ENCODE measurements at regions not wholly inside any gene's neighbourhood (a gene's known extent, or its start where the extent isn't known, plus 50 kb on each side); places are given as distances from the start of the nearest gene placed in this dataset.
A peak's percentile ranks its signal among the peaks of the same experiment; 100 is the strongest.

DNA sequence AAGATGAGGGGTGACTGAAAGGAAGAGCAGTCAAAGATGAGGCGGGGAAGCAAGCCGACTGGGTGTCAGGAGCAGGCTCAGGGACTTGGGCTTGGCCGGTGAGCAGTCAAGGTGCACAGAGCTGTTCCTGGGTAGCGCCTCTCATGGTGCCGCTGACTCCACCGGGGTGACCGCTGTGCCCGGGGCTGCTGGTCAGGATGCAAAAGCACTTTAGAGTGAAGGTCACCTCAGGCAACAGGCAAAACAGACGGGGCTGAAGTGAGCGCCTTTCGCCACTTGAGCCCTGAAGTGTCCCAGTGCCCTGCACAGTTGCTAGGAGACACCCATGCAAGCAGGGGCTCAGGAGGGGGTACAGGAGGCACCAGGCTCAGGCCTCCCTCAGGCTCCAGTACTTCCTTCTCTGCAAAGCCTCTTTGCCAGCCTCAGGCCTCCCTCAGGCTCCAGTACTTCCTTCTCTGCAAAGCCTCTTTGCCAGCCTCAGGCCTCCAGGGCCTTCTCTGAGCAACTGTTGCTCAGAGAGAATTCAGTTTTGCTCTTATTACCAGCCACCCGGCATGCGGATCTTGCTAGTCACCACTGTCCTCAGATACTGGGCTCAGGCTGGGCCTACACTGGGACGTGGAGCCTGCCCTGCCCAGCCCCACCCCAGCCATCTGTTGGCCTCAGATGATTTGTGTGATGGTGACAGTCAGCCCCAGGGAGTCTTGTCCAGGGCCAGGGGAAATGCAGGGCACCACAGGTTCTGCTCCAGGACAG, 99.7 kb upstream of the IRF2BP2 start:
- Histone ChIP-seq H3K36me3 (no peaks in the 10 kb centered on the region), H3K4me3 (no peak overlapping the region), H3K27me3 (no peaks in the 10 kb centered on the region), H3K9me3 (no peaks in the 10 kb centered on the region; the same call in 1 of the 2 replicates)
- DNase-seq: no peak

DNA sequence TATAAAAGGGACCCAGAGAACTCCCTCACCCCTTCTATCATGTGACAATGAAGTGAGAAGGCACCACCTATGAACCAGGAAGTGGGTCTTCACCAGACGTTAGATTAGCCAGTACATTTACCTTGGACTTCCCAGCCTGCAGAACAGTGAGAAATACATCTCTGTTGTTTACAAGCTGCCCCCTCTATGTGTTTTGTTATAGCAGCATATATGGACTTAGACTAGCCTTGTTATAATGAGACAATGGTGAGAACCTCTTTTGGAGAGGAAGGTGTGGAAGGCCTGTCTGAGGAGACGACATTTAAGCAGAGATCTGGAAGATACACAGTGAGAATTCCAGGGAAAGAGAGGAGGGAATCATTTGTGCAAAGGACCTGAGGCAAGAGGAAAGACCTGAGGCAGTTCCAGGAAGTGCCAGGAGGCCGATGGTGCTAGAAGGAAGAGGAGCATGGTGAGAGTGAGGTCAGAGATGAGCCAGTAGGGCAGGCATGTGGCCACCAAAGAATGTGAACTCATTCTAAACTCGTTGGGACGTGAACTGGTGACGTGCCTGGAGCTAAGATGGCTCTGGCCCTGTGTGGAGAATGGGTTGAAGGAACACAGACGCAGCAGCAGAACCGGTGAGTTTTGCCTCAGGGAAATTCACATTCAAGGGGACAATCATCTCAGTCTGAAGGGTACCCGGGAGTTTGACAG, 98.9 kb upstream of the IRF2BP2 start:
- H3K4me3 ChIP-seq: no peak overlapping the region
- no peaks in the 10 kb centered on the region for H3K36me3 ChIP-seq
- no peaks in the 10 kb centered on the region; the same call in 1 of the 2 replicates for H3K9me3 ChIP-seq
- no peaks in the 10 kb centered on the region for H3K27me3 ChIP-seq
- DNase-seq: no peak

DNA sequence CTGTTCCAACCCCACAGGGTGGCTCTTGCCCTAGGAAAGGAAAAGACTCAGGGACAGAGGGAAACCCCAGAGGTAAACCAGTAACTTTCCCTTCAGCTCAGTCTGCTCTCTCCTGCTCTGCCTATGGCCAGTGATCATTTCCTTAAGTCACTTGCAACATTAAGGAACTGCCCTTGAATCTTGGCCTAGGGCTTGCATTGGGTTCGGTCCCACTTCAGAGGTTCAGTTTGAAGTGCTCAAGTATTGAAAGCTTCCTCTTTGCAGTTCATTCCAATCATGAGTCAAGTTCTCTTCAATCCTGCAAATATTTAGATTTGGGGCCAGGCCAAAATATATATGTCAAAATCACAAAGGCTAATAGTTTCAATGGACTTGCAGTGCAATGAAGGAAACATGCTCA, 97.7 kb upstream of the IRF2BP2 start:
- no peak overlapping the region for H3K4me3 ChIP-seq
- H3K9me3 ChIP-seq: no peaks in the 10 kb centered on the region; the same call in 1 of the 2 replicates
- peak; percentile 81 for DNase-seq
- H3K27me3 ChIP-seq: no peaks in the 10 kb centered on the region
- H3K36me3 ChIP-seq: no peaks in the 10 kb centered on the region

DNA sequence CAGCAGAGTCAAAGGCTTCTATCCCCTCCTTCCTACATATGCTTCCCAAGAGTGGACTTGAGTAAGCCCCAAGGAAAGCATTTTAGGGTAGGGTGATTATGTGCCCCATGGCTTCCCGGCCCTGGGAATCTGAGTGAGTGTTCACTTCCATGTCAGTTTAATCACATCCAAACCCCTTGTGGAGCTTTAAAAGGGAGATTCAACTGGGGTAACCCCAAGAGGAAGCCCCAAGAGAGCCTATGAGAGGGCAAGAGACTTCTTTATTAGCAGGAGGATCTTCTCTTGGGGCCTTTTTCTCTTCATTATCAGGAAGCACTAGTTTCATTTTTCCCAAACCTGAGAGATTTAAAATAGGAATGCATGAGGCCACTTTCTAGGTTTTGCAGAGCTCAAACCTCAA, 97.0 kb upstream of the IRF2BP2 start:
- no peak for DNase-seq
- Histone ChIP-seq H3K27me3 (no peaks in the 10 kb centered on the region), H3K4me3 (no peak overlapping the region), H3K9me3 (no peaks in the 10 kb centered on the region; the same call in 1 of the 2 replicates), H3K36me3 (no peaks in the 10 kb centered on the region)

DNA sequence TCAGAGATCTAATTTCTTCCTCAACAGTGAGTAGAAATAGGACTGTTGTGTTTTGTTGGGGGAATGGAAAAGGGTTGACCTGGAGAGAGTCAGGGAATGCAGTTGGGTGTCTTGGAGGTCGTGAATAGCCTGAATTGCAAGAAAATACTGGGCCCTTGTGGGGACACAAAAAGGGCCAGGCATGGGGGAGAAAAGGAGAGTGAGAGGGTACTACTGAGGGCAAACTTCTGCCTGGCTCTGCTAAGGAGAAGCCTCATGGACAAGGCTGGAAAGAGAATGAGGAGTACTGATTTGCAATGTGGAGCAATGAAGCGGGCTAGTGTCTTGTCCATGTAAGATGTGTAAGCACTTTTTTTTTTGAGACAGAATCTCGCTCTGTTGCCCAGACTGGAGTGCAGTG, 96.2 kb upstream of the IRF2BP2 start:
- no peaks in the 10 kb centered on the region for H3K27me3 ChIP-seq
- H3K9me3 ChIP-seq: no peaks in the 10 kb centered on the region; the same call in 1 of the 2 replicates
- H3K36me3 ChIP-seq: no peaks in the 10 kb centered on the region
- no peak for DNase-seq
- no peak overlapping the region for H3K4me3 ChIP-seq

DNA sequence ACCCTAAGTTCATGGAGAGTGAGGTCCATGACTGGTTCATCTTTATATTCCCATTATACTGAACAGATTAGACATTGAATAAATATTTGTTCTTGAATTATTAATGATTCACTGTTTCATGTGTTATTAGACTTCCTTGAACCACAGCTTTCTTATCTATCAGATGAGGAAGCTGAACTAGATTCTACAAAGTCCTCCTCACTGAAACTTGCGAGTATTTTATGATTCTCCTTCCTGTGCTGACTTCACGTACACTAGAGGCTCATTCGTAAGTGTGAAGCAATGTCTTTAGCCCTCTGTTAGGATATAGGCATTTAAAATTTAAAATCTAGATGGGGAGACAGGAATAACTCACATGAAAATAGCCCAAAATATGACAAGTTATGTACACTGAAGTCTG, 95.6 kb upstream of the IRF2BP2 start:
- no peaks in the 10 kb centered on the region for H3K27me3 ChIP-seq
- H3K4me3 ChIP-seq: no peak overlapping the region
- no peaks in the 10 kb centered on the region for H3K36me3 ChIP-seq
- no peaks in the 10 kb centered on the region; the same call in 1 of the 2 replicates for H3K9me3 ChIP-seq
- DNase-seq: no peak

DNA sequence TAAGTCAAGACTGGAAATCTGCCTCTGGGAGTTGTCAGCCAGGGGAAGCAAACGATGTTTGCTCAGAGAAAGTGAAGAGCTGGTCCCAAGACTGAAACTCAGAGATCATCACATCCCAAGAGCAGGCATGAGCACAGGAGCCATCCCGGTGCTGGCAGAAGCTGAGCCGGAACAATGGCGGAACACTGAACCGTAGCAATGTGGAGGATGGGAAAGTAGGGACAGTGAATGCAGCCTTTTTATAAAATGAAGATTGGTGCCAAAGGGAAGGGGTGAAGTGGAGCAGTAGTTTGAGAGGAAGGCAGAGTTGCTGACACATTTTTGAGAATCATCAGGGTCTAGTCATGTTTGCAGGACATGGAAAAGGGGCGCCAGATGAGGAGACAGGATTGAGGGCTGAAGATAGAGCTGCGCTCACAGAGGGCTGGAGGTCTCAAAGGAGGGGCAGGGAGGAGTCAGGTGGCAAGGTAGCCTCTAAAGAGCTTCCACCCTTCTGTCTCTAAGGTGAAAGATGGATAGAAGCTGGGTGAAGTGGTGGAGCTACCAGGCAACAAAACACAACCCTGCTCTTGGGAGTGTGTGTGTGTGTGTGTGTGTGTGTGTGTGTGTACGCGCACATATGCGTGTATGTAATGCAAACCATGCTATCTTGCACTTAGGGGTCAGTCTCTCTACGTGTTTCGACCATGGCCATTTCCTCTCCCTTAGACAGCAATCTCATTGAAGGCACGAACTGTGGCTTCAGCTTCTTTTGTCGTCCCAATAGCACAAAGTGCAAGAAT, 94.3 kb upstream of the IRF2BP2 start:
- no peaks in the 10 kb centered on the region for H3K27me3 ChIP-seq
- H3K9me3 ChIP-seq: no peaks in the 10 kb centered on the region; the same call in 1 of the 2 replicates
- DNase-seq: no peak
- H3K36me3 ChIP-seq: no peaks in the 10 kb centered on the region
- H3K4me3 ChIP-seq: no peak overlapping the region

DNA sequence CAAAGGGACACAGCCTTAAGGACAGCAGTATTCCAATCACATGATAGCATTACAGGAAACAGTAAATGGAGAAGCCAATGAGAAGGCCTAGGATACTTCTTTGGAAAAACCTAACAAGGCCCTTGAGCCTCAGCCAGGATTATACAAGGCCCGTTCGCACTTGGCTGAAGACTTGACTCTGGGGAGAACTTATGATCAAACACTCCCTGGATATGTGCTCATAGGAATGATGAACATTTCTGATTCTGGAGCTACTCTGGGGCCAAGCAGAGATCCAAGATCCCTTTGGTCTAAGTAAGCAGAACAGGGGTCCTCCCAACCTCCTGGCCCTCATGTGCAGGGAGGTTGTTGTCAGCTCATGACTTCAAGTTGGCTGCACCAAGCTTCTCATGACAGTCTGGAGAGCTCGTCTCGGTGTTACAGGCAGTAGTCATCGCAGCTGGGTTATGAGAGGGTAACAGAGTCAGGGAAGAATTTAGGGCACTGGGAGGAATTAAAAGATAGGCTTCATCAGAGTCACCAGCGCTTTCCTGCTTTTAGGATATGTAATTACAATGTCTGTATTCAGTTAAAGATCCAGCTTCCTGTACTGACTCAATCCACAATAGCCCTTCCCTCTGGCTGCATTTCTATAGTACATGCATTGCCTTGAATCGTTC, 92.5 kb upstream of the IRF2BP2 start:
- DNase-seq: no peak
- Histone ChIP-seq H3K27me3 (no peaks in the 10 kb centered on the region), H3K9me3 (no peaks in the 10 kb centered on the region), H3K36me3 (no peaks in the 10 kb centered on the region), H3K4me3 (no peak overlapping the region)

DNA sequence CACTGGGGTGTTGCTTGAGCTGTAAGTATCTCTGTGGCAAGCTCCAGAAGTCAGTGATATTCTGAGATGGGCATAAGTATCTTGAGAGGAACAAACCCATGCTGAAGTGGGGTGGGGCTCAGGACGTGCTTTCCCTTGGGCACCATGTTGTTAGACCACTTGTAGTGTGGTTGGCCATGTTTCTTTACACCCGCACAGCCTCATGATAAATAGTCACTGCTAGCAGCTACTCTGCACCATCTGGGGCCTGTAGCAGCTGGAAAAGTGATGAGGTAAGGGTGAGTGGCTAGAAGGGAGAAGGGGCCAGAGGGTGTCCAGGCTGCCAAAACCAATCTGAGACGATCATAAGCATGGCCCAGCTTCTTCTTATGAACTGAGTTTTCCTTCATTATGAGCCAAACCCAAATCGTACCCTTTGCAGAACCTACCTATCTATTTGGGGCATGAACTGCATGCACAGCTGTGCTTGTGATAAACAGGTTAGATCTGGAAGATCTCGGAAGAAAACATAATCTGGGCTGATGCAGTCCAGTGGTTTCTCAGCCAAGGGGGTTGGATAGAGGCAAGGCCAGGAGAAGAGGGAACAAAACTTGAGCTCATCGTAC, 91.9 kb upstream of the IRF2BP2 start:
- H3K27me3 ChIP-seq: no peaks in the 10 kb centered on the region
- no peaks in the 10 kb centered on the region for H3K36me3 ChIP-seq
- no peak for DNase-seq
- H3K4me3 ChIP-seq: no peak overlapping the region
- H3K9me3 ChIP-seq: no peaks in the 10 kb centered on the region

DNA sequence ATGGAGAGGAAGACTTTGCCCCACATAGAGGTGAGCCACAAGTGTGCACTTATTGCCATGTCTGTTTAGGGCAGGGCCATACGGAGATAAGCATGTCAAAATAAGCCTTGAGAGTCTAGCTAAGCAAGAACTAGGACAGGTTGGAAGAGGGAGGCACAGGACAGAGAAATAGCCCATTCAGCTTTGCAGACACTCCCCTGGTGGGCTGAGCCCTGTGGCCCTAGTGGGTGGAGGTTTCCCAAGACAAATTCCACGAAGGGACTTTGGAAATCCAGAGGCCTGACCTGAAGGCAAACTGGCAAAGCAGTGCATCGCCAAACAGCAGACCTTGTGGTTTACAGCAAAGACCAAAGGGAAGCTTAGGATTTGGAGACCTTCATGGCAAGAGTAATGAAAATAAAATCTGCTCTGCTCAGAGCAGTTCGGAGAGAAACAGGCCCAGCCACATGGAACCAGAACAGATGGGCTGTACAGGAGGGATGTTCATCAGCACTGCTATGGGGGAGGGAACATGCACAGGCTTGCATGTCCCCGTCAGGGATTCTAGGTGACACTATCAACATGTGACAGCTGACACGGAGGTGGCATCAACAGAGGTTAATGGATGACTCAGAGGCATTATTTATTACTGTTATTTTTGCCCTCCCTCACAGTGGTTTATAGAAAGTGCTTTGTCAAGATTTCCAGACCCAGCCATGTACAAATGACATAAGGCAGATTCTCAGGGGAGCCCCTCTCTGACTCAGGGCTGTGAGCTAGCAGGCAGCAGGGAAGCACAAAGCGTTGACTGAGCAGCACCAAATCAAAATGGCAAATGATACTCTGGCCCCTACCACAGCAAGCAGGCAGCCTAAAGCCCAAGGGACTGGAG, 90.1 kb upstream of the IRF2BP2 start:
- Histone ChIP-seq H3K36me3 (no peaks in the 10 kb centered on the region), H3K4me3 (no peak overlapping the region), H3K9me3 (no peaks in the 10 kb centered on the region), H3K27me3 (no peaks in the 10 kb centered on the region)
- DNase-seq: no peak

DNA sequence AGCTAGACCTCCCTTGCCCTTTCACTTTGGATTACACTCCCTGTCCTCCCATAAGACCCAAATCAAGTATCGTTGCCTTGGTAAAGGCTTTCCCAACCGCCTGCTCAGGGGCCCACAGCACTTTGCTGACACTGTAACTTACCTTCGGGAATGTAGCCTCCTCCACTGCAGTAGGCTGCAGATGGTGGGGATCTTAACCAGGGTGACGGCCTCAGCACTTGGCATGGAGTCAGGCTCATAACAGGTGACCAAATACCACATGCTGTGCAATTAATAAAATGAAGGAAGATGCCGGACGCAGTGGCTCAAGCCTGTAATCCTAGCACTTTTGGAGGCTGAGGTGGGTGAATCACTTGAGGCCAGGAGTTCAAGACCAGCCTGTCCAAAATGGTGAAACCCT, 88.7 kb upstream of the IRF2BP2 start:
- no peaks in the 10 kb centered on the region for H3K36me3 ChIP-seq

DNA sequence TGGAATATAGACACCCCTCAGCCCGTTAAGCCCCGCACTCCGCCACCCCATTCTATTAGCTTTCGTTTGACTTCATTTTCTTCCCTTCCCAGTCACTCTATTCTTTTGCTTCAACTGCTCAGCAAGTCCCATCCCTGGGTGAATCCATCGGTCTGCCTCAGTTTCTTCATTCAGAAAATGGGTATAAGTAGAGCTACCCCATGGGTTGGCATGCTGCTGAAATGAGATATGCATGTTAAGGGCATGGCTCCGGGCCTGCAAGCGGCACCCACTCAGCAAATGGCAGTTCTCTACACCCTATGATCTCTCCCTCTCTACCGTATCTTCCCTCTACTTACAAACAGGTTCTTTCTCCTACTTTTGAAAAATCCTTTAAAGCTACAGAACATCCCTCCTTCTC, 87.8 kb upstream of the IRF2BP2 start:
- no peaks in the 10 kb centered on the region for H3K27me3 ChIP-seq
- no peak overlapping the region for H3K4me3 ChIP-seq
- H3K36me3 ChIP-seq: no peaks in the 10 kb centered on the region
- DNase-seq: no peak
- H3K9me3 ChIP-seq: no peaks in the 10 kb centered on the region

More for the DNA sequence above, 88.7 kb upstream of the IRF2BP2 start:
- H3K9me3 ChIP-seq: no peaks in the 10 kb centered on the region
- no peak overlapping the region for H3K4me3 ChIP-seq
- no peak for DNase-seq
- H3K27me3 ChIP-seq: no peaks in the 10 kb centered on the region

DNA sequence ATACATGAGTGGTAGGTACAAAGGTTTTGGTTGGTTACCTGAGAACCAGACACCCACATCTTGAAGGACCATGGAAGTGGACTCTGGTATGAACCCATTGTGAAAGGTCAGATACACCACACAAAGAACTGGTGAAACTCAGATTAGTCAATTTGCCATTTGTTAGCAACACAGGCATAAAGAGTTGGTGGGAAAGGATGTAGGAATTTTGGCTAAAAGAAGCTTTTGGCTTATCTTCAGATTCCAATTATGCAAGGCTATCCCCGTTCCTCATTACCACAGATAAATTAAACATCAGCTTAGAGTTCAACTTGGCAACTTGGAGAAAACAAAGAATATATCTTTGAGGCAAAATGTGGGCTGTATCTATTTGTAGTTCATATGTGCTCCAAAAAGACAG, 87.0 kb upstream of the IRF2BP2 start:
- DNase-seq: no peak
- H3K9me3 ChIP-seq: no peaks in the 10 kb centered on the region
- no peaks in the 10 kb centered on the region for H3K27me3 ChIP-seq

DNA sequence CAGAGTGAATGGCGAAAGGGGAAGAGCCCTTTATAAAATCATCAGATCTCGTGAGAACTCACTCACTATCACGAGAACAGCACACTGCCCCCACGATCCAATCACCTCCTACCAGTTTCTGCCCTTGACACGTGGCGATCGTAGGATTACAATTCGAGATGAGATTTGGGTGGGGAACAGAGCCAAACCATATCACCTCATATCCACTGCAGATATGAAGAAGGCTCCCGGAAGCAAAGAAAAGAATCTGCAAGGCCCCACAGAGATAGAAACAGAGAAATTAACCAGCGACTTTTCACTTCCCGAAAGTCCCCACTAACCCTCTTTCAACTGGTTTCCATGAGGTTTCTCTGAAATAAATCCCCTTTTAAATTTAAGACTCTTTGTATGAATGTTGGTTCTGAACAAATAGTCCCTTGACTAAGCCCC, 86.2 kb upstream of the IRF2BP2 start:
- no peak overlapping the region for H3K4me3 ChIP-seq

More for the DNA sequence above, 87.0 kb upstream of the IRF2BP2 start:
- Histone ChIP-seq H3K36me3 (no peaks in the 10 kb centered on the region), H3K4me3 (no peak overlapping the region)

DNA sequence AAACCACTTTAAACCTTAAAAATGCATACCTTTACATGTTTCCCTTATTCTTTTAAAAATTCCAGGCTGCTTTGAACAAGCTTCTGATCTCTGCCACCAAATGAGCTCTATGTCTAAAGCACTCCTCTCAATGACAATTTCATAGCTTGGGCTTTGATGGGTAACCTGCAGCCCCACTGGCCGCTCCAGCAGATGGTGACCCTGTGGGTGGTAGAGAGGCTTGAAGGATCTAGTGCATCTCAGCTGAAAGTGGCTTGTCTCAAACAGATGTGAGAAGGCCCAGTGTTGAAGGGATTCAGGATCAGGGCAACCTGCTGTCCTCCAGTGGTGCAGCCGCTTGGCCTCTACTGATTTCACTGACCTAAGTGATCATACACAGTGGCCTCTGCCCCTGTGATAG, 84.7 kb upstream of the IRF2BP2 start:
- H3K27me3 ChIP-seq: no peaks in the 10 kb centered on the region
- no peaks in the 10 kb centered on the region for H3K36me3 ChIP-seq
- H3K4me3 ChIP-seq: no peak overlapping the region
- DNase-seq: no peak
- no peaks in the 10 kb centered on the region for H3K9me3 ChIP-seq

More for the DNA sequence above, 86.2 kb upstream of the IRF2BP2 start:
- H3K36me3 ChIP-seq: no peaks in the 10 kb centered on the region
- no peaks in the 10 kb centered on the region for H3K27me3 ChIP-seq
- DNase-seq: no peak
- H3K9me3 ChIP-seq: no peaks in the 10 kb centered on the region

All from MG63 (cell line).